ENCODE measurements at regions not wholly inside any gene's neighbourhood (a gene's known extent, or its start where the extent isn't known, plus 50 kb on each side); places are given as distances from the start of the nearest gene placed in this dataset.
"Not testable (repeated sequence)": the region's sequence is repeated elsewhere in the genome, so short reads cannot be mapped to it uniquely, and the experiment has no call there.

DNA sequence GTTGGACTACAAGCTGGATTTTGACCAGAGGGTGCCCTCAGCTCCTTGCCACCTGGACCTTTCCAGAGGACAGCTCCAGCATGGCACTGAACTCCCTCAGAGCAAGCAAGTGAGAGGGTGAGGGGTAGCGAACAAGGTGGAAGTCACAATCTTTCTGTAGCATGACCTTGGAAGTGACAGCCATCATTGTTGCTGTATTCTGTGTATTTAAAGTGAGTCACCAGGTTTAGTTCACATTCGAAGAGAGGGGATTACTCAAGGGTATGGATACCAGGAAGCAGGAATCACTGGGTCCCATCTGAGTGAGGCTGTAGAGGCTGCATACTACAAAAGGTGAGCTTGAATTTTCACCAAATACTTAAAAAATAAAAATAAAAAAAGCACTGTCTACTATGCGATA lies 280.0 kb upstream of the SPTLC3 start:
- Mint-ChIP-seq H3K27ac (no peak overlapping the region), H3K4me3 (no peak overlapping the region), H3K4me1 (no peaks in the 10 kb centered on the region), H3K9me3 (peaks cover 6% of the 10 kb centered on the region), H3K36me3 (no peaks in the 10 kb centered on the region)
- no peak for ATAC-seq
- no peak for DNase-seq (ENCODE audit: low spot score in 2 of 2)

DNA sequence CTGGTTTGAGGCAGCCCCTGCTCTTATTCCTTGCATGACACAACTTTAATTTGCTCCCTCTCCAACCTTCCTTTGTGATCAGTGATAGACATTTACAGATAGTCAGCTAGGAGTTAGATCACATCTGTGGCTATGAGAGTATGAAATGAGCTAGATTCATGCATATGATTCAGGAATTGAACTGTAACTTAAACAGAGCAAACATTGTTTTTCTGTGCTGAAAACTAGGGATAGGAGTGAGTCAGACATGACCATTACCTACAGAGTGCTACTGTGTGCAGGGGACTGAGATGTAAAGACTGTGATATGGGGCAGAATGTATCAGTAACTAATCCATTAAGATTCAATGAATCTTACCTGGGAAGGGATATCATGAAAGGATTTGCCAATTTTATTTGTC lies 279.4 kb upstream of the SPTLC3 start:
- DNase-seq (ENCODE audit: low spot score in 2 of 2) (no peak), ATAC-seq (no peak)
- H3K4me1 Mint-ChIP-seq: no peaks in the 10 kb centered on the region

GRCh38 chr20:12733811-12734210 lies 275.0 kb upstream of the SPTLC3 start:
- no peak overlapping the region for H3K4me3 Mint-ChIP-seq

More for the DNA sequence above, 279.4 kb upstream of the SPTLC3 start:
- H3K4me3 Mint-ChIP-seq: no peak overlapping the region
- H3K27ac Mint-ChIP-seq: no peak overlapping the region
- H3K36me3 Mint-ChIP-seq: no peaks in the 10 kb centered on the region
- peaks cover 7% of the 10 kb centered on the region for H3K9me3 Mint-ChIP-seq

DNA sequence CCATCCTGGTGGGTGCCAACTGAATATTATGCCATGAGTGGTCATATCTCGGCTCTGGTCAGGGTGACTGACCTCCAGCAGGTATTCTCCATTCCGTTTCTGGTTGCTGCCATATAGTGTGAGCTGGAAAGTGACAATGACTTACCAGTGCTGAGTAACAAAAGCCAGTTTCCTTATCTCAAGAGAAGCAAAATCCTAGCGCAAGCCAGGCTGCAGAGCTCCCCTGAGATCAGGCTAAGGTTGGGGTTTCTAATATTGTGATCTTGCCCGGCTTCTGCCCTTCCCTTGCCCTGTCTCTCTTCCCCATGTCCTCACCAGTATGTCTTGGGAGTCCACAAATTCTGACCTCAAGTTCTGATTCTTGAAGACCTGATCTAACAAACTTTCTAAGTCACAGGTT lies 271.3 kb upstream of the SPTLC3 start:
- DNase-seq (ENCODE audit: low spot score in 2 of 2) (no peak), ATAC-seq (no peak)
- H3K4me3 Mint-ChIP-seq: no peak overlapping the region
- no peak overlapping the region for H3K27ac Mint-ChIP-seq
- no peaks in the 10 kb centered on the region for H3K4me1 Mint-ChIP-seq
- H3K36me3 Mint-ChIP-seq: no peaks in the 10 kb centered on the region
- H3K9me3 Mint-ChIP-seq: peaks cover 12% of the 10 kb centered on the region

More at GRCh38 chr20:12733811-12734210, 275.0 kb upstream of the SPTLC3 start:
- no peak for ATAC-seq
- Mint-ChIP-seq H3K36me3 (no peaks in the 10 kb centered on the region), H3K27ac (no peak overlapping the region), H3K9me3 (peaks cover 12% of the 10 kb centered on the region), H3K4me1 (no peaks in the 10 kb centered on the region)
- no peak for DNase-seq (ENCODE audit: low spot score in 2 of 2)

DNA sequence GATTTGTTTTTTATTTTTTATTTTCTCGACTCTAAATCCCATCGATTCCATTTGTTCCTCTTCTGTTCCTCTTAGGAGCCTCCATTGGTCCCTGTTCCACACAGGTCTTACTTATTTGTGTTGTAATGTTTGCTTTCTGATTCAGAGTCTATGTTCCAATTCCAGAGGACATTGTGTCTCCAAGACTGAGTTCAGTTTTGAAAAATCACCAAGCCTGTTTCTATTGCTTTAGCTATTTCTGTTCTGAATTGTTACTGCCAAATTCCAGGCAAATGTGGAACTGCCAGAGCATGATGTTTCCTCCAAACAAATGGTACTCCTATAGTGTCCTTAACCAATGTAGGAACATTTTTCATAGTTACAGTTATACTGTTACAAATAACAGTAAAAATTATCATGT lies 270.9 kb upstream of the SPTLC3 start:
- no peak for ATAC-seq
- DNase-seq (ENCODE audit: low spot score in 2 of 2): no peak
- no peak overlapping the region for H3K27ac Mint-ChIP-seq
- H3K4me1 Mint-ChIP-seq: no peaks in the 10 kb centered on the region
- H3K9me3 Mint-ChIP-seq: peaks cover 12% of the 10 kb centered on the region
- no peak overlapping the region for H3K4me3 Mint-ChIP-seq
- no peaks in the 10 kb centered on the region for H3K36me3 Mint-ChIP-seq

- DNase-seq (ENCODE audit: low spot score in 2 of 2) (no peak), ATAC-seq (no peak)
- H3K4me1 Mint-ChIP-seq: no peaks in the 10 kb centered on the region
- H3K9me3 Mint-ChIP-seq: peaks cover 9% of the 10 kb centered on the region
- no peaks in the 10 kb centered on the region for H3K36me3 Mint-ChIP-seq
- no peak overlapping the region for H3K27ac Mint-ChIP-seq
- no peak overlapping the region for H3K4me3 Mint-ChIP-seq
These were observed 268.1 kb upstream of the SPTLC3 start for GRCh38 chr20:12740647-12741046.

- Mint-ChIP-seq H3K4me3 (no peak overlapping the region), H3K4me1 (no peaks in the 10 kb centered on the region), H3K9me3 (peaks cover 10% of the 10 kb centered on the region), H3K27ac (no peak overlapping the region), H3K36me3 (no peaks in the 10 kb centered on the region)
- ATAC-seq: no peak
- DNase-seq (ENCODE audit: low spot score in 2 of 2): no peak
These were observed 264.7 kb upstream of the SPTLC3 start for GRCh38 chr20:12744037-12744436.

- DNase-seq (ENCODE audit: low spot score in 2 of 2) (no peak), ATAC-seq (no peak)
- H3K4me3 Mint-ChIP-seq: no peak overlapping the region
- no peaks in the 10 kb centered on the region for H3K4me1 Mint-ChIP-seq
- no peaks in the 10 kb centered on the region for H3K36me3 Mint-ChIP-seq
- no peak overlapping the region for H3K27ac Mint-ChIP-seq
- H3K9me3 Mint-ChIP-seq: peaks cover 20% of the 10 kb centered on the region
These were observed 260.3 kb upstream of the SPTLC3 start for GRCh38 chr20:12748359-12748994.

- no peaks in the 10 kb centered on the region for H3K36me3 Mint-ChIP-seq
- ATAC-seq: no peak
These were observed 258.6 kb upstream of the SPTLC3 start for GRCh38 chr20:12750221-12750620.

DNA sequence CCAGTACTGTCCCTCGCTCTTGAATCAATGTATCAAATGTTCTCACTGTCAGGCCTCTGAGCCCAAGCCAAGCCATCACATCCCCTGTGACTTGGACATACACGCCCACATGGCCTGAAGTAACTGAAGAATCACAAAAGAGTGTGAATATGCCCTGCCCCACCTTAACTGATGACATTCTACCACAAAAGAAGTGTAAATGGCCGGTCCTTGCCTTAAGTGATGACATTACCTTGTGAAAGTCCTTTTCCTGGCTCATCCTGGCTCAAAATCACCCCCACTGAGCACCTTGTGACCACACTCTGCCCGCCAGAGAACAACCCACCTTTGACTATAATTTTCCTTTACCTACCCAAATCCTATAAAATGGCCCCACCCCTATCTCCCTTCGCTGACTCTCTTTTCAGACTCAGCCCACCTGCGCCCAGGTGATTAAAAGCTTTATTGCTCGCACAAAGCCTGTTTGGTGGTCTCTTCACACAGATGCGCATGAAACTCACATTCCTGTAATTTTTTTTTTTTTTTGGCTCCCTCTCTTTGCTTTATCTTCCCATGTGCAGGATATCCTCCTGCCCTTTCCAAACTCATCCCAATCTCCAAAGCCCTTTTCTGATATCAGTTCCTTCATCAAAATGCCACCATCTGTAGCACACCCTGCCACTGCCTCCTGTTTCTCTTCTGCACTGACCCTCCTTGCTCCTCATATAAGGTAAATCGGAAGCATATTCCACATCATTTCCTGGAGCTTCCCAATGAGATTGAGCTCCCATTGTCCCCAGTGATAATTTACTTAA lies 255.7 kb upstream of the SPTLC3 start:
- H3K4me1 Mint-ChIP-seq; H3K4me3 Mint-ChIP-seq; H3K36me3 Mint-ChIP-seq; H3K27ac Mint-ChIP-seq; DNase-seq (ENCODE audit: low spot score in 2 of 2); ATAC-seq: not testable (repeated sequence)
- H3K9me3 Mint-ChIP-seq: peaks cover 40% of the 10 kb centered on the region

More at GRCh38 chr20:12750221-12750620, 258.6 kb upstream of the SPTLC3 start:
- Mint-ChIP-seq H3K27ac (no peak overlapping the region), H3K9me3 (peaks cover 27% of the 10 kb centered on the region), H3K4me3 (no peak overlapping the region), H3K4me1 (no peaks in the 10 kb centered on the region)
- no peak for DNase-seq (ENCODE audit: low spot score in 2 of 2)

DNA sequence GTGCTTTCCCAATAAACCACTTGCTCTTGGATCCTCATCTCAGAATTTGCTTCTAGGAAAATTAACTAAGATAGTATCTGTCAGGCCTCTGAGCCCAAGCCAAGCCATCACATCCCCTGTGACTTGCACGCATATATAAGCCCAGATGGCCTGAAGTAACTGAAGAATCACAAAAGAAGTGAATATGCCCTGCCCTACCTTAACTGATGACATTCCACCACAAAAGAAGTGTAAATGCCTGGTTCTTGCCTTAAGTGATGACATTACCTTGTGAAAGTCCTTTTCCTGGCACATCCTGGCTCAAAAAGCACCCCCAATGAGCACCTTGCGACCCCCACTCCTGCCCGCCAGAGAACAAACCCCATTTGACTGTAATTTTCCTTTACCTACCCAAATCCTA lies 255.0 kb upstream of the SPTLC3 start:
- H3K4me1 Mint-ChIP-seq; H3K27ac Mint-ChIP-seq; DNase-seq (ENCODE audit: low spot score in 2 of 2); ATAC-seq; H3K4me3 Mint-ChIP-seq; H3K36me3 Mint-ChIP-seq: not testable (repeated sequence)
- H3K9me3 Mint-ChIP-seq: peaks cover 36% of the 10 kb centered on the region

DNA sequence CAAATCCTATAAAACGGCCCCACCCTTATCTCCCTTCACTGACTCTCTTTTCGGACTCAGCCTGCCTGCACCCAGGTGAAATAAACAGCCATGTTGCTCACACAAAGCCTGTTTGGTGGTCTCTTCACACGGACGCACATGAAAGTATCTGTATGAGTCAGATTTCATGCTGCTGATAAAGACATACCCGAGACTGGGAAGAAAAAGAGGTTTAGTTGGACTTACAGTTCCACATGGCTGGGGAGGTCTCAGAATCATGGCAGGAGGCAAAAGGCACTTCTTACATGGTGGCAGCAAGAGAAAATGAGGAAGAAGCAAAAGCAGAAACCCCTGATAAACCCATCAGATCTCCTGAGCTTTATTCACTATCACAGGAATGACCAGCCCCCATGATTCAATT lies 249.3 kb upstream of the SPTLC3 start:
- not testable (repeated sequence) for H3K4me1 Mint-ChIP-seq; H3K27ac Mint-ChIP-seq; H3K36me3 Mint-ChIP-seq; ATAC-seq; H3K4me3 Mint-ChIP-seq; DNase-seq (ENCODE audit: low spot score in 2 of 2)
- peaks cover 22% of the 10 kb centered on the region for H3K9me3 Mint-ChIP-seq

- Mint-ChIP-seq H3K4me1 (no peaks in the 10 kb centered on the region), H3K36me3 (no peaks in the 10 kb centered on the region), H3K4me3 (no peak overlapping the region), H3K9me3 (peaks cover 13% of the 10 kb centered on the region), H3K27ac (no peak overlapping the region)
- no peak for DNase-seq (ENCODE audit: low spot score in 2 of 2)
- ATAC-seq: no peak
These were observed 246.0 kb upstream of the SPTLC3 start for GRCh38 chr20:12762725-12763124.

DNA sequence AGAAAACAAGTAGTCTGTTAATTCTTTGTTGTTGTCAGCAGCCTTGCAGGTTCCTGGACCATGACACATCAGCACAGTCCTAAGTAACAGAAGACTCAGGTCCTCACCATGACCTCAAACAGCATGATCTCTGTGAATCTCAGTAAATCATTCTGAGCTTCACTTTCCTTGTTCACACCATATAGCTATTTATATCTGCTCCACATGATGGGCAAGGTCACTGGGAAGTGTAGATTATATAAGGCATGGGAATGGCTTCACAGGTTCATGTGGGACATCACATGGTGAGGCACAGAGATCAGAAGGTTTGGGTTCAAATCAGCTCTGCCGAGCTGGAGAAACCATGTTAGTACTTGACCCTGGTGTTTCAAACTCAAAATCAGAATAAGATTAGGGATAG lies 245.4 kb upstream of the SPTLC3 start:
- ATAC-seq: no peak
- Mint-ChIP-seq H3K9me3 (peaks cover 10% of the 10 kb centered on the region), H3K4me3 (no peak overlapping the region), H3K27ac (no peak overlapping the region), H3K4me1 (no peaks in the 10 kb centered on the region), H3K36me3 (no peaks in the 10 kb centered on the region)
- DNase-seq (ENCODE audit: low spot score in 2 of 2): no peak

- ATAC-seq: no peak
- no peaks in the 10 kb centered on the region for H3K36me3 Mint-ChIP-seq
- DNase-seq (ENCODE audit: low spot score in 2 of 2): no peak
- no peak overlapping the region for H3K27ac Mint-ChIP-seq
- no peaks in the 10 kb centered on the region for H3K4me1 Mint-ChIP-seq
- no peak overlapping the region for H3K4me3 Mint-ChIP-seq
- peaks cover 7% of the 10 kb centered on the region for H3K9me3 Mint-ChIP-seq
These were observed 244.7 kb upstream of the SPTLC3 start for GRCh38 chr20:12764053-12764452.

- no peak overlapping the region for H3K4me3 Mint-ChIP-seq
- H3K27ac Mint-ChIP-seq: no peak overlapping the region
- H3K4me1 Mint-ChIP-seq: no peaks in the 10 kb centered on the region
- H3K36me3 Mint-ChIP-seq: no peaks in the 10 kb centered on the region
- DNase-seq (ENCODE audit: low spot score in 2 of 2) (no peak), ATAC-seq (no peak)
- peaks cover 7% of the 10 kb centered on the region for H3K9me3 Mint-ChIP-seq
These were observed 243.9 kb upstream of the SPTLC3 start for GRCh38 chr20:12764851-12765250.

Data from stimulated activated effector memory CD8-positive, alpha-beta T cell treated with anti-CD3 and anti-CD28 coated beads, Interleukin-12 subunit alpha, Interleukin-12 subunit beta, amount 100 ng/mL, for 72 hours (primary cell).